ENCODE measurements at regions not wholly inside any gene's neighbourhood (a gene's known extent, or its start where the extent isn't known, plus 50 kb on each side); places are given as distances from the start of the nearest gene placed in this dataset.

GRCh38 chr4:13844740-13845139 is 217.2 kb upstream of the BOD1L1 start:
- Histone ChIP-seq H3K4me1 (no peaks in the 10 kb centered on the region), H3K9me3 (no peaks in the 10 kb centered on the region), H3K4me3 (no peak overlapping the region), H3K27me3 (ENCODE audit: insufficient read depth in 3 of 3, low read length in 2 of 3) (peaks cover 0 to 2% (median 0%) of the 10 kb centered on the region in 3 donors), H3K36me3 (ENCODE audit: insufficient read depth in 1 of 2, low read depth in 1 of 2) (no peaks in the 10 kb centered on the region), H3K27ac (no peak overlapping the region)
- no peak for TF ChIP-seq CTCF (IDR thresholded peaks at IDR 0.05)
- ATAC-seq (no peak), DNase-seq (no peak)
- 28 to 35% (median 34%) methylated on average over 1 of the region's 1 CpG for WGBS, 3 donors
- intact Hi-C loops (cut with DNase I) = no loop called here

- TF ChIP-seq CTCF (IDR thresholded peaks at IDR 0.05) = no peak
- WGBS, 3 donors = 36 to 51% (median 41%) methylated on average over 2 of the region's 2 CpGs
- Histone ChIP-seq H3K4me1 (no peaks in the 10 kb centered on the region), H3K27ac (no peak overlapping the region), H3K9me3 (no peaks in the 10 kb centered on the region), H3K4me3 (no peak overlapping the region), H3K36me3 (ENCODE audit: insufficient read depth in 1 of 2, low read depth in 1 of 2) (no peaks in the 10 kb centered on the region), H3K27me3 (ENCODE audit: insufficient read depth in 3 of 3, low read length in 2 of 3) (no peaks in the 10 kb centered on the region)
- no peak for ATAC-seq
- intact Hi-C loops (cut with DNase I) = no loop called here
- DNase-seq = no peak
Observed at GRCh38 chr4:13849778-13850177, 222.3 kb upstream of the BOD1L1 start.

GRCh38 chr4:13851085-13851940 is 223.8 kb upstream of the BOD1L1 start:
- intact Hi-C loops (cut with DNase I) = no loop called here
- Histone ChIP-seq H3K27me3 (ENCODE audit: insufficient read depth in 3 of 3, low read length in 2 of 3) (no peaks in the 10 kb centered on the region), H3K4me1 (no peaks in the 10 kb centered on the region), H3K9me3 (no peaks in the 10 kb centered on the region), H3K4me3 (no peak overlapping the region), H3K27ac (no peak overlapping the region), H3K36me3 (ENCODE audit: insufficient read depth in 1 of 2, low read depth in 1 of 2) (no peaks in the 10 kb centered on the region)
- DNase-seq (no peak), ATAC-seq (no peak)
- no peak for TF ChIP-seq CTCF (IDR thresholded peaks at IDR 0.05)
- WGBS, 3 donors = 82 to 89% (median 84%) methylated on average over 12 of the region's 12 CpGs

- no peak for TF ChIP-seq CTCF (IDR thresholded peaks at IDR 0.05)
- no peak for DNase-seq
- 79 to 86% (median 86%) methylated on average over 1 of the region's 1 CpG for WGBS, 3 donors
- H3K27me3 ChIP-seq (ENCODE audit: insufficient read depth in 3 of 3, low read length in 2 of 3) = no peaks in the 10 kb centered on the region
- no peaks in the 10 kb centered on the region for H3K9me3 ChIP-seq
- H3K4me1 ChIP-seq = no peaks in the 10 kb centered on the region
- H3K36me3 ChIP-seq (ENCODE audit: insufficient read depth in 1 of 2, low read depth in 1 of 2) = no peaks in the 10 kb centered on the region
- H3K4me3 ChIP-seq = no peak overlapping the region
- intact Hi-C loops (cut with DNase I) = no loop called here
- H3K27ac ChIP-seq = no peak overlapping the region
- no peak for ATAC-seq
Observed at GRCh38 chr4:13852411-13852810, 224.9 kb upstream of the BOD1L1 start.

- Histone ChIP-seq H3K36me3 (ENCODE audit: insufficient read depth in 1 of 2, low read depth in 1 of 2) (no peaks in the 10 kb centered on the region), H3K4me3 (no peak overlapping the region), H3K4me1 (no peaks in the 10 kb centered on the region), H3K9me3 (no peaks in the 10 kb centered on the region), H3K27ac (no peak overlapping the region), H3K27me3 (ENCODE audit: insufficient read depth in 3 of 3, low read length in 2 of 3) (no peaks in the 10 kb centered on the region)
- intact Hi-C loops (cut with DNase I) = no loop called here
- WGBS, 3 donors = 82 to 89% (median 84%) methylated on average over 5 of the region's 5 CpGs
- no peak for ATAC-seq
- no peak for DNase-seq
- no peak for TF ChIP-seq CTCF (IDR thresholded peaks at IDR 0.05)
Observed at GRCh38 chr4:13856387-13856786, 228.9 kb upstream of the BOD1L1 start.
